Stimulated activated CD8-positive, alpha-beta memory T cell treated with anti-CD3 and anti-CD28 coated beads, Interleukin-4, amount 100 ng/mL, for 48 hours (primary cell): ENCODE measurements at regions not wholly inside any gene's neighbourhood (a gene's known extent, or its start where the extent isn't known, plus 50 kb on each side); places are given as distances from the start of the nearest gene placed in this dataset.
"Not testable (repeated sequence)": the region's sequence is repeated elsewhere in the genome, so short reads cannot be mapped to it uniquely, and the experiment has no call there.

Experiments used
- DNase-seq: peaks from one replicate; pipeline ENCODE4 v3.0.0-alpha.2; 2020

GRCh38 chr5:39629946-39630345 lies 205.2 kb upstream of the DAB2 start:
- no peak for DNase-seq

DNA sequence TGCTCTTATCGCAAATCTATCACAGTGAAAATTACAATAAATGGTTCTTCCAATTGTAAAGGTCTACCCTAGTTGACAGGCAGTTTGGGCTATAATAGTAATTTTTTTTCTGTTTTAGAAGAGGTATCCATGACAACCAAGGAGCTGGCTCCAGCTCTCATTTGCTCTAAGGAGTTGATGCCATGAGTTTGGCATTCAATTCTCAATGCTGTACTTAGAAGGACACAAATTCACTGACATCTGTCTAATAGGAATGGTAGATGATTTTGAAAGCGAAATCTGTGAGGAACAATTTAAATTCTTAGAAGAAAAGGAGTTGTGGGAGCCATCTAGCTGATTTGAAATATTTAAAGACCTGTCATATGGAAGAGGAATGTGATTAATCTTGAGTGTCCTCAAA lies 203.6 kb upstream of the DAB2 start:
- DNase-seq, result no peak

GRCh38 chr5:39624890-39625289 lies 200.1 kb upstream of the DAB2 start:
- no peak for DNase-seq

- no peak for DNase-seq
These were observed 199.6 kb upstream of the DAB2 start for GRCh38 chr5:39624268-39624886.

DNA sequence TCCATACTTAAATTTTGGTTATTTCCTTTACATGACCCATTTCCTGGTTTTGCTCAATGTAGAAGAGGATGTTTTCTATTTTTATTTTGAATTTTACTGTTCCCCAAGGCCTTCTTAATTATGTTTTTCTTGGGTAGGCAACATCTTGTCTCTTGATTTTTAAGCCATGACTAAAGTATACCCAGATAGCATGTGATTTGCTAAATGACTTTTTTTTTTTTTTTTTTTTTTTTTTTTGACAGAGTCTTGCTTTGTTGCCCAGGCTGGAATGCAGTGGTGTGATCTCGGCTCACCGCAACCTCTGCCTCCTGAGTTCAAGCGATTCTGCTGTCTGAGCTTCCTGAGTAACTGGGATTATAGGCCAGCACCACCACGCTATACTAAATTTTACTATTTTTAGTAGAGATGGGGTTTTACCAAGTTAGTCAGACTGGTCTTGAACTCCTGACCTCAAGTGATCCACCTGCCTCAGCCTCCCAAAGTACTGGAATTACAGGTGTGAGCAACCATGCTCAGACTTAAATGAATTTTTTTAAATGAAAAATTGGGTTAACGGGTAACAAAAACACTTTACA lies 198.6 kb upstream of the DAB2 start:
- no peak for DNase-seq

GRCh38 chr5:39622281-39622680 lies 197.5 kb upstream of the DAB2 start:
- DNase-seq, result no peak

GRCh38 chr5:39619168-39619818 lies 194.5 kb upstream of the DAB2 start:
- no peak for DNase-seq

DNA sequence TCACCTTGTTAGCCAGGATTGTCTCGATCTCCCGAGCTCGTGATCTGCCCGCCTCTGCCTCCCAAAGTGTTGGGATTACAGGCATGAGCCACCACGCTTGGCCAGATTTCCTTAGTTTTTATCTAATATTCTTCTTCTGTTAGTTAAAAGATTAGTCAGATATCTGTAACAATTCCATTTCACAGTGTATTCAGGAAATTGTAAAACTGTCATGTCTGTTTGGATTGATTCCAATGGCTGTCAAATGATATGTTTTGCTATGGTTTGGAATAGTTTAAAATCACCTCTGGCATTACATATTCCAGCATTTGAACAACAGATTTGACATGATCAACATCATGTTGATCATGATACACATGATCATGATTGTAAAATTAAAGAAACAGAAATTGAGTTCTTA lies 193.6 kb upstream of the DAB2 start:
- DNase-seq, result no peak

DNA sequence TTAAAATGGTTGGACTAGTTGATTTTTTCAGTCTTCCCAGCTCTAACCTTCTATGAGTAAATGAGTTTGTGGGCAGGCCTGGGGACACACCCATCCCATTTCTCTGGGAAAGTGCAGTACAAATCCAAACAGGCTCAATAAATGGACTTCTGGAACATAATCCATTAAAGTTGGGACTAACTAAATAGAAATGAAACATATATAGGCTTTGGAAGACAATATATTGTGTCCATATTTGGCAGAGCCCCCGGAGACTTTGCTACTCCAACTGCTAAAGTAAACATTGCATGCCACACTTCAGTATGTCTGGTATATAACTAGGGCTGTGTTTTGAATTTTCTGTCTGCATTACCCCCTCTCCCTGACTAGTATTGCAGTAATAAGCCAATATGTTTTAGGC lies 191.4 kb upstream of the DAB2 start:
- DNase-seq, result no peak

GRCh38 chr5:39611076-39611475 lies 186.3 kb upstream of the DAB2 start:
- not testable (repeated sequence) for DNase-seq

DNA sequence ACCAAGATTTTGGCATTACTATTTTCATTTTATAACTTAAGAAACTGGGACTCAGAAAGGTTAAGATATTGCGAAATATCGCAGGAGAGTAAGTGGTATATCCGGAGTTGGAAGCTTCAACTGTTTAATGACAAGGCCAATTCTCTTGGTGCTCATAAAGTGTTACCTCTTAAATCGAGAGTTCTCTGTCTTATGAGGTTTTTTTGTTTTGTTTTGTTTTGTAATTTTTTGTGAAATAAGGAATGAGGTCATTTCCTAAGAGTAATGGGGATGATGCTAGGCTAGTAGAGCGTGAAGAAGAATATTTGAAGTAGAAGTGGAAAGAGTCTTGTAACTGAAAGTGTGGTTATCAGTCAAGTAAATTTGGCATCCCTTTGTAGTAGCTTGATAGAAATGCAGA lies 183.2 kb upstream of the DAB2 start:
- no peak for DNase-seq

GRCh38 chr5:39606591-39606990 lies 181.8 kb upstream of the DAB2 start:
- no peak for DNase-seq

GRCh38 chr5:39605588-39606575 lies 181.1 kb upstream of the DAB2 start:
- DNase-seq, result no peak

- no peak for DNase-seq
These were observed 180.4 kb upstream of the DAB2 start for GRCh38 chr5:39605145-39605544.

DNA sequence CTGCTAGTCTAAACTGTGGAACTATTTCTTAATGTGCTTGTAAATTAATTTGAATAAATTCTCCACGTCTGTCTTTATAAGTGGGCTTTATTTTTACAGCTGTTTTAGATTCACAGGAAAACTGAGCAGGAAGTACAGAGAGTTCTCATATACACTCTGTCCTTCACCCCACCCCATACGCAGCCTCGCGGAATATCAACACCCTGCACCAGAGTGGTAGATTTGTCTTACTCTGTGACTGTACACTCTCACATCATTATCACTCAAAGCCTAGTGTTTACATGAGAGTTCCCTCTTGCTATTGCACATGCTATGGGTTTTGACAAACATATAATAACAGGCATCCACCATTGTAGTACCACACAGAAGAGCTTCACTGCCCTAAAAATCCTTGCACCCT lies 179.7 kb upstream of the DAB2 start:
- DNase-seq, result no peak

- no peak for DNase-seq
These were observed 175.1 kb upstream of the DAB2 start for GRCh38 chr5:39599721-39600431.

GRCh38 chr5:39598661-39599248 lies 174.0 kb upstream of the DAB2 start:
- DNase-seq, result no peak

- DNase-seq, result no peak
These were observed 163.4 kb upstream of the DAB2 start for GRCh38 chr5:39588179-39588578.

- no peak for DNase-seq
These were observed 162.9 kb upstream of the DAB2 start for GRCh38 chr5:39587675-39588074.

DNA sequence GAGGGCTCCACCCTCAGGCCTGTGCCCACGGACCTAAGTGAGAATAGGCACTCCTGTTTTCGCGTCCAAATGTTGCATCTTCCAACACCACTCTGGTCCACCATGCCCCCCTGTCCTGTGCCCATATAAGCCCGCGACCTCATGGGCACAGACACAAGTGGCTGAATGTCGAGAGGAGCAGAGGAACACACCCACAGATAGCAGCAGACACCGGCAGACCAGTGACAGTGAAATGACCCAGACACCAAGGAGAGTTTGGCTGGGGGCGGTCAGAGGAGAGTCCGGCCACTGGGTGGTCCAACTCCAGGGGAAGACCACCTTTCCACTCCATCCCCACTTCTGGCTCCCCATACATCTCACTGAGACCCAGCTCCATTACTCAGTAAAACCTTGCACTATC lies 161.4 kb upstream of the DAB2 start:
- no peak for DNase-seq

- DNase-seq, result no peak
These were observed 160.1 kb upstream of the DAB2 start for GRCh38 chr5:39584927-39585326.

DNA sequence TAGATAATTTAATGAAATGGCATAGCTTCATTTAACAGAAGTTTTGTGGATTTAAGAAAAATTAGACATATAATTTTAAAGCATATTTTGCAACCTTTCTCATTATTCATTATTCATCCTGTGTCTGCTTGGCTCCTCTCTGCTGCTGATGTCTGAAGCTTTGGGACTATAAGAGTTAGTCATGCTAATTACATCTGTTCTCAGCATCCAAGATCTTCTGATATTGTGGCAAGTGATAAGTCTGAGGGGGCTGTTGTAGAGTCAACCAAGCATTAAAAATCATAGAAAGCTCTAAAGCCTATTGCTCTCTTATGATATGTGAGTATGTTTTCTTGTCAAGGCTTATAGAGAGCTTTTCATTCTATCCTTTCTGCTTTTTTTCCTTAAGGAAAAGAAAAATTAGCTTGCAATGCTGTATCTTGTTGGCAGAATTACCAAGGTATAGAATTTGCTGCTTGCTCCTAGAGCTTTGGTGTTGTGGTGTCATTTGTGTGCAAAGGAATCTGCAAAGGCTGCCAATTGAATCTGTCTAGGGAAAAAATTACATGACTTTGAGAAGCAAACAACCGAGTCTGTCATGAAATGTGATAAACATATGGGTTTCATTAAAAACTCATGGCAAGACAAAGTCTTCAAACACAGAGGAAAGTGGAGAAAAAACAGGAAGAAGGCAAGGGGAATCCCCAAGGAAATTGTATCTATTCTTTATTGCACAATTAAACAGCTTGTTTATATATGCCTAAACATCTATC lies 156.1 kb upstream of the DAB2 start:
- no peak for DNase-seq
